Liver (tissue), 8 donors: ENCODE measurements at regions not wholly inside any gene's neighbourhood (a gene's known extent, or its start where the extent isn't known, plus 50 kb on each side); places are given as distances from the start of the nearest gene placed in this dataset.
"Not testable (repeated sequence)": the region's sequence is repeated elsewhere in the genome, so short reads cannot be mapped to it uniquely, and the experiment has no call there.

Source experiments
- DNase-seq: peaks from one replicate; pipeline ENCODE4 v3.0.0-alpha.2; 2017; ENCODE audit warnings: low spot score
- H3K27ac ChIP-seq, 2 donors: one replicate each; pipeline ENCODE4 v1.7.0; 2013; ENCODE audit warnings: inconsistent platforms in 2 of 2, low read length in 2 of 2, control low read depth in 1 of 2, low read depth in 1 of 2, mild to moderate bottlenecking in 1 of 2
- H3K27me3 ChIP-seq, 4 donors: one replicate each; pipeline versions ENCODE4 v1.6.1 to v1.7.0; 2013; ENCODE audit warnings: low read length in 3 of 4, inconsistent platforms in 1 of 4, mild to moderate bottlenecking in 1 of 4, moderate library complexity in 1 of 4; ENCODE audit not compliant: control insufficient read depth in 4 of 4, insufficient read depth in 4 of 4
- H3K36me3 ChIP-seq, 4 donors: one replicate each; pipeline versions ENCODE4 v1.6.1 to v1.7.0; 2013; ENCODE audit warnings: low read length in 3 of 4, mild to moderate bottlenecking in 3 of 4, low read depth in 1 of 4, moderate library complexity in 1 of 4; ENCODE audit not compliant: control insufficient read depth in 4 of 4, insufficient read depth in 3 of 4
- H3K4me1 ChIP-seq, 4 donors: one replicate each; pipeline versions ENCODE4 v1.6.1 to v1.7.0; 2013; ENCODE audit warnings: low read length in 3 of 4, mild to moderate bottlenecking in 3 of 4, moderate library complexity in 1 of 4; ENCODE audit not compliant: control insufficient read depth in 4 of 4, insufficient read depth in 4 of 4
- H3K4me3 ChIP-seq, 3 donors: one replicate each; pipeline versions ENCODE4 v1.6.1 to v1.7.0; 2013; ENCODE audit warnings: low read length in 3 of 3, control low read depth in 1 of 3, low read depth in 1 of 3, mild to moderate bottlenecking in 1 of 3
- H3K9ac ChIP-seq, 2 donors: one replicate each; pipeline ENCODE4 v1.7.0; 2013; ENCODE audit warnings: low read length in 2 of 2, mild to moderate bottlenecking in 2 of 2, moderate library complexity in 2 of 2, control low read depth in 1 of 2, low read depth in 1 of 2
- H3K9me3 ChIP-seq, 4 donors: one replicate each; pipeline versions ENCODE4 v1.6.1 to v1.7.0; 2013; ENCODE audit warnings: low read length in 3 of 4; ENCODE audit not compliant: control insufficient read depth in 4 of 4
- CTCF ChIP-seq: fragments of 150-350 bp; IDR thresholded peaks from 2 replicates; pipeline ENCODE4 v1.5.1; 2017; ENCODE audit warnings: improper control_type of control experiment, low read depth, low read length; ENCODE audit not compliant: missing input control
- EGR1 ChIP-seq, 2 donors: IDR thresholded peaks; 2 replicates each; pipeline ENCODE4 v1.6.1; 2016 to 2018; ENCODE audit warnings: antibody characterized with exemption in 2 of 2, low read depth in 2 of 2
- FOXA1 ChIP-seq: IDR thresholded peaks from 2 replicates; pipeline ENCODE4 v1.6.1; 2016; ENCODE audit warnings: antibody characterized with exemption
- FOXA2 ChIP-seq: IDR thresholded peaks from 2 replicates; pipeline ENCODE4 v1.6.1; 2016; ENCODE audit warnings: antibody characterized with exemption
- GABPA ChIP-seq, 2 donors: IDR thresholded peaks in 1 of 2; conservative IDR thresholded peaks in 1 of 2; 2 replicates each; pipeline ENCODE4 v1.6.1; 2016; ENCODE audit warnings: antibody characterized with exemption in 2 of 2, mild to moderate bottlenecking in 1 of 2, moderate library complexity in 1 of 2
- HNF4A ChIP-seq, 2 donors: conservative IDR thresholded peaks; 2 replicates each; pipeline ENCODE4 v1.6.1; 2016; ENCODE audit warnings: antibody characterized with exemption in 2 of 2, mild to moderate bottlenecking in 2 of 2
- HNF4G ChIP-seq: IDR thresholded peaks from 2 replicates; pipeline ENCODE4 v1.6.1; 2016; ENCODE audit warnings: antibody characterized with exemption
- JUND ChIP-seq, 2 donors: IDR thresholded peaks; 2 replicates each; pipeline ENCODE4 v1.6.1; 2016; ENCODE audit warnings: antibody characterized with exemption in 2 of 2
- MAX ChIP-seq: IDR thresholded peaks from 2 replicates; pipeline ENCODE4 v1.6.1; 2016; ENCODE audit warnings: antibody characterized with exemption
- NR2F2 ChIP-seq: IDR thresholded peaks from 2 replicates; pipeline ENCODE4 v1.6.1; 2016; ENCODE audit warnings: antibody characterized with exemption
- RAD21 ChIP-seq, 2 donors: IDR thresholded peaks; 2 replicates each; pipeline ENCODE4 v1.6.1; 2016; ENCODE audit warnings: antibody characterized with exemption in 2 of 2, mild to moderate bottlenecking in 2 of 2
- REST ChIP-seq: IDR thresholded peaks from 2 replicates; pipeline ENCODE4 v1.6.1; 2016; ENCODE audit warnings: antibody characterized with exemption, mild to moderate bottlenecking
- RXRA ChIP-seq, 2 donors: IDR thresholded peaks; 2 replicates each; pipeline ENCODE4 v1.6.1; 2017 to 2018; ENCODE audit warnings: antibody characterized with exemption in 2 of 2, mild to moderate bottlenecking in 1 of 2
- SP1 ChIP-seq: IDR thresholded peaks from 2 replicates; pipeline ENCODE4 v1.6.1; 2018; ENCODE audit warnings: antibody characterized with exemption, mild to moderate bottlenecking
- TAF1 ChIP-seq: conservative IDR thresholded peaks from 2 replicates; pipeline ENCODE4 v1.6.1; 2016; ENCODE audit warnings: antibody characterized with exemption, mild to moderate bottlenecking
- YY1 ChIP-seq: IDR thresholded peaks from 2 replicates; pipeline ENCODE4 v1.6.1; 2016; ENCODE audit warnings: antibody characterized with exemption, mild to moderate bottlenecking
- WGBS: extraction: QIAGEN DNeasy Blood & Tissue Kit; methylation state at CpG from one replicate; pipeline ENCODE4 v1.1.7; 2013; 5-methylcytosine and 5-hydroxymethylcytosine counted together
- TF ChIP-seq, protein P1 (sequence below): IDR thresholded peaks from 2 replicates; pipeline ENCODE4 v1.6.1; 2016; ENCODE audit warnings: antibody characterized with exemption
- TF ChIP-seq, protein P2 (sequence below): IDR thresholded peaks from 2 replicates; pipeline ENCODE4 v1.6.1; 2016; ENCODE audit warnings: antibody characterized with exemption
- donor health status: healthy.
- donor health status: healthy.
- donor health status: healthy.
- donor health status: healthy.
- donor health status: healthy.

DNA sequence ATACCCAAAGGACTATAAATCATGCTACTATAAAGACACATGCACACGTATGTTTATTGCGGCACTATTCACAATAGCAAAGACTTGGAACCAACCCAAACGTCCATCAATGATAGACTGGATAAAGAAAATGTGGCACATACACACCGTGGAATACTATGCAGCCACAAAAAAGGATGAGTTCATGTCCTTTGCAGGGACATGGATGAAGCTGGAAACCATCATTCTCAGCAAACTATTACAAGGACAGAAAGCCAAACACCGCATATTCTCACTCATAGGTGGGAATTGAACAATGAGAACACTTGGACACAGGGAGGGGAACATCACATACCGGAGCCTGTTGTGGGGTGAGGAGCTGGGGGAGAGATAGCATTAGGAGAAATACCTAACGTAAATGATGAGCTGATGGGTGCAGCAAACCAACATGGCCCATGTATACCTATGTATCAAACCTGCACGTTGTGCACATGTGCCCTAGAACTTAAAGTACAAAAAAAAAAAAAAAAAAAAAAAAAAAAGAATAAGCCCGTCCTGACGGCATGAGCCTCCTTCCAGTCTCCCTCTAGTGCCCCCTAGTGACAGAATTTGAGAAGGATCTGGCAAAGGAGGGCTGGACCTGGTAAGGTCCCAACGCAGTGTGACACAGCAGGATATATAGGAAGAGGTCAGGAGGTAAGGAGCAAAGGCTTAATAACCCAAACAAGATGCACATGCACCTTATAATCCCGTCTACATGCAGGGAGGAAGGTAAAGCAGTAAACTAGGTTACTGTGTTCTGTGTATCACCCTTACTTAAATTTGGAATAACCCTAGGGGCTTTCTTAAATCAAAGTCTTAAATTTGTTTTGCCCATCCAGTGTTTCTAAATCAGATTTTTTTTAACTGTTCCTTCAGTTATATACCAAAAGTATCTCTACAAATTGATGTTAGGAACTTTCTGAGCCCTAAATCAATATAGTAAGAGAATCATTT, 214.8 kb downstream of the UNC5CL start:
- not testable (repeated sequence) for H3K36me3 ChIP-seq, H3K4me3 ChIP-seq
- WGBS: 45% methylated on average over 12 of the region's 12 CpGs

DNA sequence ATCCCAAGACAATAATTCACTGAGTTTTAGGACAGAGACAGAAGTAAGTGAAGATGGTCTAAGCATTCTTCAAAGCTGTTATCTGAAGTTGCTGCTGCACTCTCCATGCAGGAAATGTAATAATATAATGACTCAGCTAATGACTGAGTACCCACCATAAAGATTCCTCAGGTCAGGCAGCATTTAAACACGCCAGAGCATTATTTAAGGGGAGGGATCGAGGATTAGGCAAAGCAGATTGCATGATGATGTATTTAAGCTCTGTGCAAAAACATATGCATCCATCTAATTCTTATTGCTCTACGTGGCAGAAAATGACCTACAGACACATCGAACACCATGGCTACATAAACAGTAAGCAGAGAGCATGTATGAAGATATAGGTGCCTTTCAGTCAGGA, 216.4 kb downstream of the UNC5CL start:
- peaks cover 0 to 5% (median 1%) of the 10 kb centered on the region in 4 donors for H3K4me1 ChIP-seq
- 65% methylated on average over 4 of the region's 4 CpGs for WGBS
- DNase-seq: no peak
- TF ChIP-seq FOXA2 (no peak), YY1 (no peak), RXRA (IDR thresholded peaks at IDR 0.05) (no peak), HNF4A (conservative IDR thresholded peaks at IDR 0.05) (no peak), NR2F2 (no peak), GABPA (IDR thresholded peaks at IDR 0.05 in 1 of 2, conservative IDR thresholded peaks at IDR 0.05 in 1 of 2) (no peak), REST (no peak), MAX (no peak), RAD21 (IDR thresholded peaks at IDR 0.05) (no peak), HNF4G (no peak), EGR1 (IDR thresholded peaks at IDR 0.05; ENCODE audit: low read depth in 2 of 2) (no peak), JUND (IDR thresholded peaks at IDR 0.05) (no peak), TAF1 (no peak), FOXA1 (no peak), CTCF (no peak), SP1 (no peak)
- TF ChIP-seq, protein P1, sequence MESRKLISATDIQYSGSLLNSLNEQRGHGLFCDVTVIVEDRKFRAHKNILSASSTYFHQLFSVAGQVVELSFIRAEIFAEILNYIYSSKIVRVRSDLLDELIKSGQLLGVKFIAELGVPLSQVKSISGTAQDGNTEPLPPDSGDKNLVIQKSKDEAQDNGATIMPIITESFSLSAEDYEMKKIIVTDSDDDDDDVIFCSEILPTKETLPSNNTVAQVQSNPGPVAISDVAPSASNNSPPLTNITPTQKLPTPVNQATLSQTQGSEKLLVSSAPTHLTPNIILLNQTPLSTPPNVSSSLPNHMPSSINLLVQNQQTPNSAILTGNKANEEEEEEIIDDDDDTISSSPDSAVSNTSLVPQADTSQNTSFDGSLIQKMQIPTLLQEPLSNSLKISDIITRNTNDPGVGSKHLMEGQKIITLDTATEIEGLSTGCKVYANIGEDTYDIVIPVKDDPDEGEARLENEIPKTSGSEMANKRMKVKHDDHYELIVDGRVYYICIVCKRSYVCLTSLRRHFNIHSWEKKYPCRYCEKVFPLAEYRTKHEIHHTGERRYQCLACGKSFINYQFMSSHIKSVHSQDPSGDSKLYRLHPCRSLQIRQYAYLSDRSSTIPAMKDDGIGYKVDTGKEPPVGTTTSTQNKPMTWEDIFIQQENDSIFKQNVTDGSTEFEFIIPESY: no peak
- TF ChIP-seq, protein P2, sequence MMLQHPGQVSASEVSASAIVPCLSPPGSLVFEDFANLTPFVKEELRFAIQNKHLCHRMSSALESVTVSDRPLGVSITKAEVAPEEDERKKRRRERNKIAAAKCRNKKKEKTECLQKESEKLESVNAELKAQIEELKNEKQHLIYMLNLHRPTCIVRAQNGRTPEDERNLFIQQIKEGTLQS: no peak
- no peak overlapping the region for H3K4me3 ChIP-seq
- no peaks in the 10 kb centered on the region for H3K27me3 ChIP-seq
- no peak overlapping the region for H3K9ac ChIP-seq
- no peaks in the 10 kb centered on the region for H3K36me3 ChIP-seq
- H3K27ac ChIP-seq: no peak overlapping the region
- H3K9me3 ChIP-seq: no peaks in the 10 kb centered on the region

More for the DNA sequence above, 214.8 kb downstream of the UNC5CL start:
- not testable (repeated sequence) for H3K27ac ChIP-seq, DNase-seq, H3K9me3 ChIP-seq, H3K4me1 ChIP-seq, H3K9ac ChIP-seq, H3K27me3 ChIP-seq
- TF ChIP-seq CTCF (peak; percentile 43), RAD21 (IDR thresholded peaks at IDR 0.05) (peak; percentile 76)
